GM18861 (cell line): ENCODE measurements at regions not wholly inside any gene's neighbourhood (a gene's known extent, or its start where the extent isn't known, plus 50 kb on each side); places are given as distances from the start of the nearest gene placed in this dataset.

ENCODE experiments used
- ATAC-seq: cut with Tn5 transposase; IDR thresholded peaks from one replicate; pipeline ENCODE4 v1.9.1; 2021; ENCODE audit not compliant: unreplicated experiment

DNA sequence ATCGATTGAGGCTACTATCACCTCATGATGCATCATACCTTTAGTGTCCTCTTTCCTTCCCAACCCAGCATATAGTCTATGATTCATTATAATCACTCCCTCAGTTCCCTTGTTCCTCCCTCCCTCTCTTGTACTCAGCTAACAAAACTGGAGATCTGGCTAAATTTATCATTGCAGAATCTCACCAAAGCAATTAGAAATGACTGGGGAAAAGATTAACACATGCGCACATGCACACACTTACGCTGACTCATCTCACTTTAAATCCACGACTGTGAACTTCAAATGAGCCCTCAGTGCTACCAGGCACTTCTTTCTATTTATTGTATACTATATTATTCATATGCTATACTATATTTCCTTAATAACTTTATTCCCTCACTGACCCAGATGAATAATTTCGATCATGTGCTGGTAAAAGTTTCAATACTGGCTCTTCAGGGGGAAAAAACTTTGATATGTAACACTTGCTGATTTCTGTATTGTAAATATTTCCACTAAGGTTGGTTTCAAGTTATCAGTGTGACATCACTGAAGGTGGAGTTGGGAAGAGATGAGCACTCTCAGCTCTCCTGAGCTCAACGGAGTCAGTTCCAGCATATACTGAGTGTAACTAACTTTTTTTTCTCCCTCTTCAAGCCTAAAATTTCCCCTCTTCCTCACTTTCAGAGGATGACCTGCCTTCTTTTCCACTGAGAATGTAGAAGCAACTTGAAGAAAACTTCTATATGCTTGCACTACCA is 613.7 kb upstream of the B3GALT2 start:
- ATAC-seq = no peak

DNA sequence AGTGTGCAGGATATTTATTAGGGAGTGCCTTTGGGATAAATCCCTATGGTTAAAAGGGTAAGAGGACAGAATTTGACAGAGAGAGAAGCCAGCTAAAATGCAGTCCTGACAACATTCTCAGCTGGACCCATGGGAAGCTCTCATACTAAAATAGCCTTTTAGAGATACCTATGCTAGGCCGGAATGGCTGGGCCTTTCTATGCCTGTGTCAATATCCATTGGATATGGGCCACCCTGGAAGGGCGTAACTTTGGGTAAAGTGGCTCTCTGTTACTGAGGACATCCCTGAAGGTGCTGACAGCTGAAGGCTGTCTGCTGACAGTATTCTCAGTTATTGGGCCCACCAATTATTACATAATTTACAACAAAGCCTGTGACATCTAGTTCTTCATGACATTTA is 613.0 kb upstream of the B3GALT2 start:
- ATAC-seq = no peak

GRCh38 chr1:193794239-193794638 is 607.8 kb upstream of the B3GALT2 start:
- no peak for ATAC-seq

- ATAC-seq = no peak
Observed at GRCh38 chr1:193791746-193792145, 605.3 kb upstream of the B3GALT2 start.

- ATAC-seq = no peak
Observed at GRCh38 chr1:193787061-193787460, 600.6 kb upstream of the B3GALT2 start.

DNA sequence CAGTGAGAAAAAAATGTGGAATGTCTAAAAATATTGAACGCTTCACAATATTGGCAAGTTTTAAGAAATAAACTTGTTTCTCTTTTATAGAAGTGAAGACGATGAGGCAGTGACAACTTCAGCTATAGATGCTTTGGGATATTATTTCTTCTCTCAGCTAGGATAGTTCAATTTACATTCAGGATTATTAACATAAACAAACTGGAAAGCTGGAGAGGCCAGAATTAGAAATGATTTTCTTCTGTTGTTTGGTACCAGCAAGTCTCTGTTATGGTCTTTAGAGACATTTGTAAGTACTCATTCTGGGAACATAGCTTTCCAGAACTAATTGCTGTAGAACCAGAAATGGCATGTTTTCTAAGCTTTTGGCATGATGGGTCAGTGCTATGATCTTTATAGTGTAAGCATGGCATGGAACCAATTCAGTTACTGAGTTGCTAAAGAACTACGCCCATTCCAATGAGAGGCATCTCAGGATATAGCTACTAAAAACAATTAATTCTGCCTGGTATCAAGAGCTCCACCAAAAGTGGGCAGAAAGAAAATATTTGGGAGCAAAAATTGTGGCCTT is 599.5 kb upstream of the B3GALT2 start:
- ATAC-seq = no peak

GRCh38 chr1:193774536-193775323 is 588.3 kb upstream of the B3GALT2 start:
- no peak for ATAC-seq

GRCh38 chr1:193771596-193771995 is 585.2 kb upstream of the B3GALT2 start:
- no peak for ATAC-seq

DNA sequence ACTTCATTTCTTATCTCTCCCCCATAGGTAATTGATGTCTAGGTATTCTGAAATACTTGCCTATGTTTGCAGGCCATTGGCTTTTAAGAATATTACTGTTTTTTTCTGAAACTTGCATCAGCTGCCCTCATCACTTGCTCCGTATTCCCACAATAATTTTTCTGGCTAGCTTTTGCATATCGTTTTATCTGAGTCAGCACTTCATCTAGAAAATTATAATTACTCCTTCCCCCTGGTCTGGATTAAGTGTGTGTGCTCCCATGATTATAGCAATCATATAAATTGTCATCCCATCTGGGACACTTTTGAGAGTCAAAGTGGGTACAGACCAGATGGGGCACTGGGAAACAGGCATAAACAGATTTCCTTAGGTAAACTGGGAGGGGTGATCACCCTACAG is 583.2 kb upstream of the B3GALT2 start:
- ATAC-seq = no peak

DNA sequence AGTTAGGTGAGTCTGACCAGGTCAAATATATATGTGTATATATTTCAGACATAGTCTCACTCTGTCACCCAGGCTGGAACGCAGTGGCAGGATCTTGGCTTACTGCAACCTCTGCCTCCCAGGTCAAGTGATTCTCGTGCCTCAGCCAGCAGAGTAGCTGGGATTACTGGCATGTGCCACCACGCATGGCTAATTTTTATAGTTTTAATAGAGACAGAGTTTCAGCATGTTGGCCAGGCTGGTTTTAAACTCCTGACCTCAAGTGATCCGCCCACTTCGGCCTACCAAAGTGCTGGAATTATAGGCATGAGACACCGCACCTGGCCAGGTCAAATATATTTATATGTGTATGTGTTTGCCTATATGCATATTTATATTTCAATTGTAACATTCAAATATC is 581.5 kb upstream of the B3GALT2 start:
- no peak for ATAC-seq

- no peak for ATAC-seq
Observed at GRCh38 chr1:193766329-193766728, 579.9 kb upstream of the B3GALT2 start.

DNA sequence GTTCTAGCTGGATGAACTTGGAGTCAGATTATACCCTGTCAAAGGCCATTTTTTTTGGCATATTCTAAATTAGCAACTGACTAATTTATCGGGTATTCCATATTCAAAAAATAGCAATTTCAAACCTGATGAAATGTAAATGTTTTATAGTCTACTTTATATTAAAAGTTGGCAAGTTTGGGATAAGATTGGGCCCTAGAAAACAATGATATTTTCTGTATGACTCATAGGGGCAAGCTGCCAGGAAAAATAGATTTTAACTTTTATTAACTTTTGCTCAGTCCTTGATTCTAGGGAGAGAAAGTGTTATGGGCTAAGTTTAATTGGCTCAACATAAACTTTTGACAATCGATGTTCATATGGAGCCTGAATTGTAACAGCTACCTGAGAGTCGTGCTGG is 576.9 kb upstream of the B3GALT2 start:
- no peak for ATAC-seq

DNA sequence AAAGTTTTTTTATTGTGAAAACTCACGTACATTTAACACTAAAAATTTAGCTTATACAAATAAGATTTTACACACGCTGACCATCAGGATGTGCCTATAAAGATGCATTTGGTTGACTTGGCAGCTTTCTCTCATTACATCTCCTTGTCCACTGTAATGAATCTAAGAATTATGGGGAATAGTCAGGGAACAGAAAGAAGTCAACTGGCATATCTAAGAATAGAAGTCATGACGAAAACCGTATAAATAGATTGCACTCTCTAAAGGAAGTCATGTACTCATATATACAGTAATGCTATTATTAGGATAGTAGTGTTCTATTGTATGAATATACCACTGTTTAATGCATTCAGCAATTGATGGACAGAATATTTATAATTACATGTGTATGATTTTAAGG is 575.8 kb upstream of the B3GALT2 start:
- no peak for ATAC-seq

GRCh38 chr1:193755441-193755840 is 569.0 kb upstream of the B3GALT2 start:
- ATAC-seq = no peak

- no peak for ATAC-seq
Observed at GRCh38 chr1:193754732-193755427, 568.5 kb upstream of the B3GALT2 start.

- no peak for ATAC-seq
Observed at GRCh38 chr1:193754151-193754550, 567.7 kb upstream of the B3GALT2 start.

DNA sequence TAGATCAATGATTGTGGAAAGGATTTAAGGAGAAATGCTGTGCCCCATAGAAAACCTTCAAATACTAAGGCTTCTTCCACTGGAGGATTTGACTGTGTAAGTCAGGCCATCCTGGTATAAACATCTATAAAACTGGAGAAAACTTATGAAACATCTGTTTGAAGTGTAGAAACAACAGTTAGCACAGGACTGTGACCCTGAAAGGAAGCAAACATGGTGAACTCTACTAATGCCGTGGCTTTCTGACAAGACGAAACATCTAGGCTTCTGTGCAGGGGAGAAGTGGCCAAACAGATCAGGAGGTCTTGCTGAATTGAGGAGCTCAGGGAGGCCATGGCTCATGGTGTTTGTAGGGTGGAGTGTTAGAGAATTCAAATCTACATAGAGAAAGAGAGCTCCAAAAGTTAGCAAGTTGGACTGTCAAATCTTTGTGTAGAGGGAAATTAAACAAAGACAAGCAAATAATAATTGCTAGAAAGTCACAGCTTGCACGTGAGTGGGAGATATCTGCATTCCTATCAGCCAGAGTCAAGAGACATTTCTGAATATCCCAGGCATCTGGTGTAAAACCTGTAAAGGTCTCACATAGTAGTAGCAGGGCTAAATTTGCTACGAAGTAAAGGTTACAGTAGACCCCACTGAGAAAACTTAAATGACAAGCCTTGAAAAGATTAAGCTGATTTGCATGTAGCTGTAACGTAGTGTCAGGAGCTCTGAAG is 566.8 kb upstream of the B3GALT2 start:
- no peak for ATAC-seq

DNA sequence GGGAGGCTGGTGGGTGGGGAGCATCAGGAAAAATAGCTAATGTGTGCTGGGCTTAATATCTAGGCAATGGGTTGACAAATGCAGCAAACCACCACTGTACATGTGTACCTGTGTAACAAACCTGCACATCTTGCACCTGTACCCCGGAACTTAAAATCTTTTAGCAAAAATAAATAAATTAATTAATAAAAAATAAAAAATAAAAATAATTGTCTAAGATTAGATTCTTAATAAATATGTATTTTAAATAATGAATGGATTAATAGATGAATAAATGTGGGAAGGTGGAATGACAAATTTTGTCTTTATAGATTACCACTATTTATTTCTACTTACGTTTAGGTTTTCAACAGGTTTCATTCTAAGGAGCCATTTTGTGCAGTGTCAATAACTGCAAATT is 563.5 kb upstream of the B3GALT2 start:
- no peak for ATAC-seq

GRCh38 chr1:193747579-193747978 is 561.2 kb upstream of the B3GALT2 start:
- ATAC-seq = no peak

GRCh38 chr1:193741228-193741627 is 554.8 kb upstream of the B3GALT2 start:
- ATAC-seq = no peak

DNA sequence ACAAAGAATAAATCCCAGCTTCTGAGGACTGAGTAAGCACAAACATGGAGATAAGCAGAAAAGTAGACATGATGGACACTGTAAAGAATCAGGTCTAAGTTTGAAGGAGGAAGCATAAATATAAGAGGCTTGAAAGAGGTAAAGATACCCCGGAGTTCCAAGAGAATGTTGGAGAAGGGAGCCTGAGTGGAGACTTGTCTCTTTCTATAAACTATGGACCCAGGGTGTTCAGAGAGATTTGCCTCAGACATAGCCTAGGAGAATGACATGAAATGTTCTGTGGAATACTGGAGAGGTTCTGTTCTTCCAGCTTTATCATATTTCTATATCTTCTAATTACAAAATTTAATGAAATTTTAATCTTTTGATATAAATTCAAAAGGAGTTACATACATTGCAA is 554.3 kb upstream of the B3GALT2 start:
- no peak for ATAC-seq
